Renal pelvis (tissue), 1 donor: ENCODE measurements at regions not wholly inside any gene's neighbourhood (a gene's known extent, or its start where the extent isn't known, plus 50 kb on each side); places are given as distances from the start of the nearest gene placed in this dataset.

ENCODE experiments used
- DNase-seq: peaks from one replicate; pipeline ENCODE4 v3.0.0-alpha.2; 2013

DNA sequence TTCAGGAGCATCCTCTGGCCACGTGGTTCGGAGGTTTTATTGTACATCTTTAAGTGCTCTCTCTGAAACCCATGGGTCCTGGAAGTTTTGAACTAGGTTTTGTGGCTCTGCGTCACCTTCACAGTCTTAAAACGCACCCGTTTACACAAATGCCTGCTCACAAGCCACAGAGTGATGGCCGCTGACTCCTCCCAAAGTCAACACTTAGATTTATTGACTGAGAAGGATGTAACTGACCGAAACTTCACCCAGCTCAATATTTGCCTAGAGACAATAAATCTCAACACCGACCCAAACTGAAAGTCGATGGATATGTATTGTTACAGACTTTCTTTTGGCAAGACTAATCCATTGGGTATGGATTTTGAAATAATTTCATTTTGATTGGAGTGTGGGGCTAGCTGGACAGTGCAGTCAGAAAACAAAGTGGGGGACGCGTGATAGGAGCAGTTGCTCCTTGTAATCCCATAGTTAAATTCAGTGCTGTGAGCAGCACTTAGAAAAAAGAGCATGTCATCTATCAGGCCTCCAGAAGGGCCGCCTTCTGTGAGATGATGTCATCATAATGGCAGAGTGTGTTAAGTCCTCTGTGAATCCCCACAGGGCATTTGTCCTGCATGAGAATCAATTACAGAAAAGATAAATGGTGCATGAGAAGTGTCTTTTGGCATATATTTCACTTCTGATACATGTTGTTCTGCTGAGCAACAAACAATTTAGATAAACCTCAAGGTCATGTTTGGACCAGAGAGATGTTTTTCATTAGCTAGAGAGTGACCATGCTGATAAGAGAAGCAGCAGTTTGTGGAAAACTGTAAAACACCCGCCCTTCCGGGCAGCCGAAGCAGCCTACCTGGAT is 183.7 kb downstream of the INO80D start:
- no peak for DNase-seq

DNA sequence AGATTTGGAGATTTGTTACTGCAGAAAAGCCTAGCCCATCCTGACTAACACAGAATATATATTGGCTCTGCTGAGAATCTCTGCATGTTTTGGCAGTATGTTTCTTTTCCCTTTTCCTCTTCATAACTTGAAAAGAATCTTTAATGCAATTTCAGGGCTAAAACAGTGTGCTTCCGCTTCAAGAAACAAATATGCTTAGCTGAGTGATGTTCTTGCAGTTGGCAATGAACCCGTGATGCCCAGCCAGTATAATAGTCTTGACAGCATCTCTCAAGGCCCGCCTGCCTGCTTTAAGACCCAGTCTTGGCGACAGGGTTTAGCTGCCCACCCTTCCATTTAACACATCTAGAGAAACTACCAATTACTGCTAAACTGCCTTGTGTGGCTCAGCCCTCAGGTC is 184.5 kb downstream of the INO80D start:
- no peak for DNase-seq

DNA sequence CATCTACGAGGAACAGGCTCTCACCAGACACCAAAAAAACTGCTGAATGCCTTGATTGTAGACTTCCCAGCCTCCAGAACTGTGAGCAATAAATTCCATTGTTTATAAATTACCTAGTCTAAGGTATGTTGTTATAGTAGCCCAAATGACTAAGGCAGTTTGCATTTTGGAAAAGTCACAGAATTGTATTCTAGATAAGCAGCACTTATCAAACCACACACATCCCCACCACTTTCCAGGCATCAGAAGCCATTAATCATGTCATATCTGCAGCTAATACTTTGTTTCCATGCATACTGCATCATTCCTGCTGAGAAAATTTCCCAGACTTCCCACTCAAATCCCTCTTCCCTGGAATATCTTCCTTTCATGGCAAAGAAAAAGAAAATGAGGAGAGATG is 187.2 kb downstream of the INO80D start:
- no peak for DNase-seq

DNA sequence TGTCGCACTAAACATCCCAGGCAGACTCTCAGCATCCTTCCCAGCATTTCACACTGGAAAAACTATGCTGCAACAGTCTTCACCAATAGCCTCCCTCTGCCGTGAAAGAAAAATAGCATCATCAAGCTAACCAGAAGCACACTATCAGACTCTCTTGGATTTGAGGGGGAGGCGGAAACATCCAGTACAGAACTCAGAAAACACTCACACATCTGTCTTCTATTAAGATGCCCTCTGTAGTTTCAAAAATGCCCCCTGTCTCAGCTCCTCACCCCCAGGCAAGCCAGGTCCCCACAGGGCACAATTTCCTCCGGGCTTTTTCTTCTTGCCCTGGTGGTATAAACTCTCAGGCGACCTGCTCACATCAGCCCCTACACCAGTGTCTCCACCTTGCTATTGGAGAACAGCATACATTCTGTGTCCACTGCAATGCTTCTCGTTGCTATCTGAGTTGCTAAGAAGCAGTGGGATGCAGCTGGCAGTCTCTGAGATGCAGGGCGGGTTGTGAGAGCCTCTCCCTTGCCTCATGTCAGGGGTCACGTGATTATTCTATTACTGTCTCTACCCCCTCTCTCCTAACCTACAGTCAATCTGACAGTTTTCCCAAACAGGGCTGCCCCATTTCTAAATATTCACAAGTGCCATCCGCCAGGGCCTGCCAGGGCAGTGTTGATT is 189.9 kb downstream of the INO80D start:
- no peak for DNase-seq

DNA sequence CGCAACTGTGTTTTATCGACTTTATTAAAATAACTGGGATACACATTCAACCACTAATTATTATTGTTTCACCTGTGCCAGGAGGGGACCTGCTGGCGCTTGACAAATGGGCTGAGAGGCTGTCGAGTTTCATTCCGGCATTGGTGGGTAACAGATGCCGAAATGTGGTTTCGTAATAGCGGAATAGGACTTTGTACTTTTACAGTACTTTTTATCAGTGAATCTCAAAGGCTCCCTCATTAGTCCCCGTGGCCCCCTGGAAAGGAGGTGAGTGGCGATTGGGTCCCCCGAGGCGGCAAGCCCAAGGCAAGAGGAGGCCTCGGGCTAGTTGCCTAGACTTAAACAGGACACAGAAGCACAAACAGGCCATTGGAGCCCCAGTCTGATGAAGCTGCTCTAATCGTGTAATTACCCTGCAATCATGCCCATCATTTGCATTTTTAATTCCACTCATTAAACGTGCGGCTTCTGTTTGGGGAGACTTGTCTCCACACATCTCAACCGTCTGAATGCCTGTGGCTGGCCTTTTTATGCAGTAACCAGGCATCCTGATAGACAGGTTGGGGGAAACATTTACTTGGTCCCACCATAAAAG is 193.2 kb downstream of the INO80D start:
- DNase-seq: no peak

DNA sequence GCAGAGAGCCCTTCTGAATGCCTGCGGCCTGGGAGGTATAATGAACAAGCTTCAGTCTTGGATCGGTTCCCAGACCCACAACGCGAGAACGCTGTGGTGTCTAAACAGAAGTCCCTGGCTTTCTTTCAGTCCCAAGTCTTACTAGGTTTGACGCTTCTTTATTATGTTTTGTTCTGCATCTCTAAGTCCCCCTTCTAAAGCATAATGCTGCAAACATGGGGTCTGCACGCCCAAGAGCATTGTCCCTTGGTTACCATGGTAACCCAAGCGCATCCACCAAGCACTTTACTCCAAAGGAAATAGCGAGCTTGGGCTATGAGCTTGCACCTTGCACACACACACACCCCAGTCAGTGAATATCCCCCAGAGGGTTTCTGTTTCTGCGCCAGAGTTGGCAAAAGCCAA is 193.7 kb downstream of the INO80D start:
- DNase-seq: no peak

DNA sequence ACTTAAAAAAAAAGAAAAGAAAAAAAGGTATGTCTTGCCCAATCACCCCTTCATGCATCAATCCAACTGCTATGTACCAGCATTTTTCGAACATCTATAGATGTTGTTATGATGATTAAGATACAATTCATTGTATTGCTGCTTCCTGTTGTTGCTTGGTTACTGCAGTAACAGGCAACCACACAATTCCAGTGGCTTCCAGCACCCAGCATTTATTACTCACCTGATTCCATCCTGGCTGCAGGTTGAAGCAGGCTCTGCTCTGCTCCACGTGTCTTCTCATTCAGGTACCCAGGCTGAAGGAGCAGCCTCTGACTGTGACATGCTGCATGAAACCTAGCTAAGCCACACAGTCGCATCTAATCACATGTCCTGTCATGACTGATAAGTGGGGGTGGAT is 196.9 kb downstream of the INO80D start:
- DNase-seq: no peak

DNA sequence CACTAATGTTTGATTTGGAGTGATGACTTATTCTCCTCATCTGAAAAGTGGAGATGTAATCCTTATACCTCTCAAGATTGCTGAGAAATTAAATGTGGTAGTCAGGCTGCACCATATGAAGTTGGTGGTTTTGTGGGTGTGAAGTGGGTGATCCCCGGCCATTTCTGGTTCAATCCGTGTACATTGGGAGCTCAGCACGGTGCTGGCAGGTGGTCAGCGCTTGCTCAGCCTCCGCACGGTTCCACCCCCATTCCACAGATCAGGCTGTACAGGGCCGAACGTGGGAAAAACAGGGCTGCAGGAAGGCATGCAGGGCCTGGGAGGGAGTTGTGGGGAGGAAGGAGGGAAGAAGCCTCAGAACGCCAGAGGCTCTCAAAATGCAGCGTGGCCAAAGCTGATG is 198.3 kb downstream of the INO80D start:
- no peak for DNase-seq

DNA sequence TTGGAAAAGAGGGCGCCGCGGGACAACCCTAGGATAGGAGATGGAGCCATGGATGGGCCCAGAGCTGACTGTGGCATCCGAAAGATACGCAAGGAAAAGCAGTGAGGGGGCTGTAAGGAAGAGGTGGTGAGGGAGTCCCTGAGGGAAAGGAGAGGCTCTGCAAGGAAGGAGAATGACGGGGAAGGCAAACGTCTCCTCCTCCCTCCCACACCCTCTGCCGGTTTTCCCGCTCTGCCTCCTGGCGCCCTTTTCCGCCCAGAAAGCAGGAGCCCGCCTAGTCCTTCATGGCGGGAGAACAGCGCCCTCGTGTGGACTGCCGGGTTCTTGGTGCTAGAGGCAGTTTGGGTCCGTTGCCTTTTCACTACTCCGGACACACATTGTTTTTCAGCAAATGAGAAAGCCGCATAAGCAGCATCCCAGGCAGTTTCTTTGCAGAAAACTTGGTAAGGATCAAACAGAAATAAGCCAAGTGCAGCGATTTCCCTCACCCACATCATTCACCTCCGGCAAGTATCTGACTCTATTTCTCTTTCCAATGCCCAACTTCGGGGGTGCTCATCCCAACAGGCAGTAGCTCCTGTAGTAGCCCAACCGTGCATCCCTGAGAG is 200.4 kb downstream of the INO80D start:
- peak; percentile 76 for DNase-seq

DNA sequence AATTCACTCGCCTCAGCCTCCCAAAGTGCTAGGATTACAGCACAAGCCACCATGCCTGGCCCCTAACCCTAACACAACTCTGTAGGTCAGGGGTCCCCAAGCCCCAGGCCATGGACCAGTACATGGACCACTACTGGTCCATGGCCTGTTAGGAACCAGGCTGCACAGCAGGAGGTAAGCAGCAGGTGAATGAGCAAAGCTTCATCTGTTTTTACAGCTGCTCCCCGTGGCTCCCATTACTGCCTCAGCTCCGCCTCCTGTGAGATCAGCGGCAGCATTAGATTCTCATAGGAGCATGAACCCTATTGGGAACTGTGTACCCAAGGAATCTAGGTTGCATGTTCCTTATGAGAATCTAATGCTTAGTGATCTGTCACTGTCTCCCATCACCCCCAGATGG is 201.7 kb downstream of the NRP2 start:
- DNase-seq: no peak

DNA sequence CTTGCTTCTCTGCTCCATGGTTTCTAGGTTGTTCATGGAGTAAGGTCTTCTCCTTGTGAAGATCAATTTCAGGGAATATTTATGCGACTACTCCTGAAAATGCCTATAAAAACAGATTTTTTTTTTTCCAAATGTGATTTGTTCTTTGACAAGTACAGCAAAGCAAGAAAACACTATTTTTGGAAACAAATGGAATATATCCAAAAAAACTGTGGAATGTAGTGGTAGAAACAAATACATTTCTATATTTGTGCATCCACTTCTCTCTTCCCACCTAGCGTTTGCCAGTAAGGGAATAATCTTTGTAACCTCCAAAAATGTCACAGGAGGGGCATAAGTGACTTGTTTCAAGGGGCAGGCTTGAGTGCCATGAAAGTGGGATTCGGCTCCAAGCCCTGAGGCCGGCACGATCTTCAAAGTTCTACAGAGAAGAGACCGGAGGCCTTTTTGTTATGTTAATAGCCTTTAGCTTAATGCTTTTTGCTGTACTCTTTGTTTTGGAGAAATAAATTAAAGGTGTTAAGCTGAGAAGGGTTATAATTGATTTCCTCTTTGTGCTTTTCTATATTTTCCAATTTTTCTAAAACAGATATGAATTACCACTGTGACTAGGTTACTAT is 200.6 kb downstream of the NRP2 start:
- DNase-seq: no peak

DNA sequence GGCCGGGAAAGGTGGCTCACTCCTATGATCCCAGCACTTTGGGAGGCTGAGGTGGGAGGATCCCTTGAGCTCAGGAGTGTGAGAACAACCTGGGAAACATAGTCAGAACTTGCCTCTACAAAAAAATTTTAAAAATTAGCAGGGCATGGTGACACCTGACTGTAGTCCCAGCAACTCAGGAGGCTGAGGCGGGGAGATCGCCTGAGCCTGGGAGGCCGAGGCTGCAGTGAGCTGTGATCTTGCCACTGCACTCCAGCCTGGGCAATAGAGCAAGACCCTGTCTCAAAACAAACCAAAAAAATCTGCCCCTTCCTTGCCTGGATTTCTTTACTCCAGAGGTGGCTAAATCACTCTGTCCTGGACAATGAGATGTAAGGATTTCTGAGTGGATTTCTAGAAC is 197.7 kb downstream of the NRP2 start:
- no peak for DNase-seq

DNA sequence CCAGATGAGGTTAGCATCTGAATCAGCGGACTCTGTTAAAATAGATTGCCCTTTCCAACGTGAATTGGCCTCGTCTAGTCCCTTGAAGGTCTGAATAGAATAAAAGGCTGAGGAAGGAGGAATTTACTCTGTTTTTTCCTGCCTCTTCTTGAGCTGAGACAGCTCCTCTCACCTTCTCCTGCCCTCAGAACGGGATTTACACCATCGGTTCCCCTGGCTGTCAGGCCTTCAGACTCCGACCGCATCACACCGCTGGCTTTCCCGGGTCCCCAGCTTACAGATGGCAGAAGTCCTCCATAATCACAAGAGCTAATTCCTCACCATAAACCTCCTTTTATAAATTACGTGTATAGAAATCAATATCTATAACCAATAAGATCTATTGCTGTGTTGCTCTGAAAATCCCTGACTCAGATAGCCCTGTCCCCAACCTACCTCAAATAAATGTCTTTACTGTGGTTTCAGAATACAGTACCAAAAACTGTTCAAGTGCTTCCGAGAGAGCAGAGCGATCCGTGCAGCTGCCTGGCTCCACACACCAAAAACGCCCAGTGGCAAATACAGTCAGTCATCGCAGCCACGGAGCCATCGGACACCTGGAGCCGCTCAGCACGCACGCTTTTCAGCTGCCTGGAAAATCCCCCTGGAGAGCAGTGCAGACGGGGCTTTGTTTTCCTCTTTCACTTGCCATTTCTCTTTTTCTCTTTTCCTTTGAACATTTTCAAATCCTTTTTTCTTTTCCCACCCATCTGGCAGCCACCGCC is 196.9 kb downstream of the NRP2 start:
- DNase-seq: no peak

DNA sequence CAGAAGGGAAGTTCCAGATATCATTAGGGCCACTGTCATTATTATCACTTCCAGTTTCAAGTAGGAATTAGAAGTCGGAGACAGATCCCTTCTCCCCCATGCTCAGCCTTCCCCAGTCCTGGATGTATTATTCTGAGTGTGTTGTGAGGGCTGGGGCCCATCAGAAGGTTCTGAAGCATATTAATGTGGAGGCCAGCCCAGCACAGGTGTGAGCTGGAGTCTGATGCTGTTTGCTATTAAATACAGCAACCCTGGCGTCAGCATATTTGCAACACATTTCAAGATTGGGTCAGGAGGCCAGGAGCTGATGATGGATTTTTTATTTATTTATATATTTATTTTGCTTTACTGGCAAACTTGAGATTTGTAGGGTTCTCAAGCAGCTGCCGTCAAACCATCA is 195.2 kb downstream of the NRP2 start:
- no peak for DNase-seq

DNA sequence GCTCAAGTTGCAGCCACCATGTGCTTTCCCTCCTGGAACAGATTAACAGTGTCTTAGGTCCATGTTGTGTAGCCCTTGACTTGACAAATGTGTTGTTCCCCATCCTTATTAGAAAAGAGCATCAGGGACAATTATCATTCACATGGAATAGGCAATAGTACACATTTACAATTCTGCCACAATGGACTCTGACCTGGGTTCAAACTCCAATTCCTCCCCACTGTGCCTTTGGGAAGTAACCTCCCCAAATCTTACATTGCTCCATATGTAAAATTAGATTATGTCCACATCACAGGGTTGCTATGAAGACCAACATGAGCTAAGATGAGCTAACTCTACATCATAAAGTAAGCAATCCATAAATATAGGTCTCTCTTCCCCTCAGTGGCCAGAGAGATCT is 193.8 kb downstream of the NRP2 start:
- no peak for DNase-seq

DNA sequence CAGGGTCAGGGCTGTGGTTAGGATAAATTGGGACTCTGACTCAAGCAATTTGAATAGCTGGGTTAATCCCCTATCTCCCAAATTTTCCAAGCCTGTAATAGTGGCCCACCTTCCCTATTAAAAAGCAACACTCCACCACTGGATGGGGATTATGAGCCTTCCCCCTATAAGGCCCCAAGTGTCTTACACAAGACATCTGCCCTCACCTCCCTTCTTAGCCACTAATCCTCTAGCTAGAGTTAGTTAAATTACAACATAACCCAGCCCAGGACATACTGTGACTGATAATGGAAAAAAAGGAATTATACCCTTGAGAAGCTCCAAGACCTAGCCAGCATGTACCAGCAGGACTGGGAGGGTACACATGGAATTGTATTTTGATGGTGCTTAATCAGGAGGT is 190.4 kb downstream of the NRP2 start:
- DNase-seq: no peak

DNA sequence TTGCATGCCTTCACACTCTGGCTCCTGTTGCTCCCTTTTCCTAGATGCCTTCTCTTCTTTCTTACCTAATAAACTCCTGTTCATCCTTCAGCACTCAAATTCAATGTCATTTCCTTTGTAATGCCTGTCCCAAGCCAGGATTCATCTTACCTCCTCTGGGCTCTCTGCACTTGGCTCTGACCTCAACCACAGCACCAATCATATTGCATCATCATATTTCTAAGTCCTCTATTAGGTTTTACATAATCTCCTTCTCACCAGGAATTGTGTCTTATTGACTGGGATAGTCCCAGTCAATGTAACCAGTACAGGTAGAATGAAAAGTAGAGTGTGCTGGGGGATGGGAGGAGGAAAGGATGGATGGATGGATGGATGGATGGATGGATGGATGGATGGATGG is 187.1 kb downstream of the NRP2 start:
- DNase-seq: no peak

DNA sequence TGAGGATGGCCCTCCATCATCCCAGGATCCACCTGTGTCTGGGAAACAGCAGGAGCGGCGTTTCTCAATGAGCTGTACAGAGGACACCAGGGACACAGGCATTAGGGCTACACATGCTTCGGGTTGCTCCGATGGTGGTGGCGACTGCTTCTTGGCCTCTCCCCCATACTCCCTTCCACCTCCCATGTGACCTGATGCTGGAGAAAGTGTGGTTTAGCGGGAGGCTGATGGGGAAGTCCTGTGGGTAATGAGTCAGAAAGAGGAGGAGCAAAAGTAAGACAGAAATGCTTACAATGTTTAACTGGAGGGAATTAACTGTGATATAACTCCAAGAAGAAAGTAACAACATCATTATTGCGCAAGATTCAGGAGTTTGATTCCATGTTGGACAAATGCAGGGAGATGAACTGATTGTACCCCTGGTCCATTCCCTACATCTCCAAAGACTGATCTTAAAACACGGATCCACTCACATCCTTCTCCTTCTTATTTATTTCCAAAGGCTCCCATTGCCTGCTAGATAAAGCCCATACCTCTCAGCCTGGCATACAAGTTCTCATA is 186.6 kb downstream of the NRP2 start:
- DNase-seq: no peak

DNA sequence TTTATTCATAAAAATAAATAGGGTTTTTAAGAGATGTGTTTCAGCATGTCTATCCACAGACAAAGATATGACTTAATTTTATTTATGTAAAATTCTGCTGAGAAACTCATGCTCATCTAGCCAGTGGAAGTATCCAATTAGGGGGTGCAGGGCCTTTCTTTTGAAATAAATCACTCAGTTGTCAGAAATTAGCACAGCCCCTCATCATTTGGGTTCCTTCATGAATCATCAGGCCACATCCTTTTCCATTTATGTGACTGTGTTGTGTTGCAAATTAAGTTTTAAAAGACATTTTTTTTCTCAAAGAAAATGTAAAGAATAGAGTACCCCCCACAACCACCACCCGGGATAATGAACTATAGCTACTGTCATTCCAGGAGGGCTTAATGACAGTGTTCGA is 185.8 kb downstream of the NRP2 start:
- DNase-seq: no peak

DNA sequence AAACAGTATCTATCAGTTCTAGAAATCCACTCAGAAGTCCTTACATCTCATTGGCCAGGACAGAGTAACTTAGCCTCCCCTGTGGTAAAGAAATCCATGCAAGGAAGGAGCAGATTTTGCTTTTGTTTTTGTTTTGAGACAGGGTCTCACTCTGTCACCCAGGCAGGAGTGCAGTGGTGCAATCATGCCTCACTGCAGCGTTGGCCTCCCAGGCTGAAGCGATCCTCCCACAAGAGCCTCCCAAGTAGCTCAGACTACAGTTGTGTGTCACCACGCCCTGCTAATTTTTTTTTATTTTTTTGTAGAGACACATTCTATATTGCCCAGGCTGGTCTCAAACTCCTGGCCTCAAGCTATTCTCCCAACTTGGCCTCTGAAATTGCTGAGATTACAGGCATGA is 185.1 kb downstream of the NRP2 start:
- DNase-seq: no peak

DNA sequence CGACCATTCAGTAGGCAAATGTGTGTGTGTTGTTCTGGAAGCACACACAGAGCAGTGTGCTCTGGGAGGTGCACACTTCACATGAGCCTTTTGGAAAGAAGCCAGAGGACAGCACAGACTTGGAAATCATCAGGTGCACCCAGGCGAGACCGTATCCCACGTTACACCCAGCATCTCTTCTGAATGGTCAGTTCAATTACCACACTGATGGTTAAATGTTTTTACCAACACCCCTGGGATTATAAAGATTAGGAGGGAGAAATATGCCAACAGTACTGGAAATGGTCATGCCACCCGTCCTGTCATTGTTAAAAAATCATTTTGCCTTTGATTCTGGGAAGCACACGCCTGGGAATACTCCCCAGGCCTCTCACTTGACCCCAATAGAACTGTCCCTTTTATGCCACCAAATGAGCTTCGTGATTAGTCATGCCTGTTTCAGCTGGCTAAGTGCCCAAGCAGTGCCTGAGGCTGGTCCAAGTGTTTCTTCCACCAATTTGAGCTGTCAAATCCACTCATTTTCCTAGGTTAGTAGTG is 183.7 kb downstream of the NRP2 start:
- DNase-seq: no peak
